ENCODE measurements at regions not wholly inside any gene's neighbourhood (a gene's known extent, or its start where the extent isn't known, plus 50 kb on each side); places are given as distances from the start of the nearest gene placed in this dataset.

DNA sequence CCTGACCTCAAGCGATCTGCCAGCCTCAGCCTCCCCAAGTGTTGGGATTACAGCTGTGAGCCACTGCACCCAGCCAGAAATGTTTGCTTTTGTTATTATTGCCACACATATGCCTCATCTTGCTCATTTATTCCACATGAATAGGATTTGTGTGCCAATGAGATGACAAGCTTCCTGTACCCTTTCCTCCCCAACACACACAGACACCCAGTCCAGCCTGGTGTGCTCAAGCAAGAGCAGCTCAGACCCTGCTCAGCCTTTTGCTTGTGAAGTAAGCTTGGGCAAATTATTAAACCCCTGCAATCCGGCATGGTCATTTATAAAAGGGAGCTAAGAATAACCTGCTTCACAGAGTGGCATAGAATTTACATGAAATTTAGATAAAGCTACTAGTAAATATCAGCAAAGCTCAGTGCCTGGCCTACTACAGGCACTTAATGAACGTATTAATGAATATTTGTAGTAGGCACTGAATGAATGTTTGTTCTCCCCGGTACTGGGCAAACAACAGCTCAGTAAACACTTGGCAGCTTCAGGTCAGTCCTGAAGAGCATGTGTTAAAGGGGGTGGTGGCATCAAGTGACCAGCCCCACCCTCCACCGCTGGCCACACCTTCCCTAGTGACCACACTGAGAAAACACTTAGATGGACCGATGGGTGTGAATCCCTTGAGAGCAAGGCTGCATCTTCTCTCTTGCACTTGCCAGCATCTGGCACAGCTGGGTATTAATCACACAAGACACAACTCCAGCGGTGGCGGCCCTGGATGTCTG lies 280.2 kb downstream of the SRBD1 start:
- TF ChIP-seq, protein P1, sequence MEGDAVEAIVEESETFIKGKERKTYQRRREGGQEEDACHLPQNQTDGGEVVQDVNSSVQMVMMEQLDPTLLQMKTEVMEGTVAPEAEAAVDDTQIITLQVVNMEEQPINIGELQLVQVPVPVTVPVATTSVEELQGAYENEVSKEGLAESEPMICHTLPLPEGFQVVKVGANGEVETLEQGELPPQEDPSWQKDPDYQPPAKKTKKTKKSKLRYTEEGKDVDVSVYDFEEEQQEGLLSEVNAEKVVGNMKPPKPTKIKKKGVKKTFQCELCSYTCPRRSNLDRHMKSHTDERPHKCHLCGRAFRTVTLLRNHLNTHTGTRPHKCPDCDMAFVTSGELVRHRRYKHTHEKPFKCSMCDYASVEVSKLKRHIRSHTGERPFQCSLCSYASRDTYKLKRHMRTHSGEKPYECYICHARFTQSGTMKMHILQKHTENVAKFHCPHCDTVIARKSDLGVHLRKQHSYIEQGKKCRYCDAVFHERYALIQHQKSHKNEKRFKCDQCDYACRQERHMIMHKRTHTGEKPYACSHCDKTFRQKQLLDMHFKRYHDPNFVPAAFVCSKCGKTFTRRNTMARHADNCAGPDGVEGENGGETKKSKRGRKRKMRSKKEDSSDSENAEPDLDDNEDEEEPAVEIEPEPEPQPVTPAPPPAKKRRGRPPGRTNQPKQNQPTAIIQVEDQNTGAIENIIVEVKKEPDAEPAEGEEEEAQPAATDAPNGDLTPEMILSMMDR (IDR thresholded peaks at IDR 0.05), result no peak
- no peak for TF ChIP-seq POLR2A (IDR thresholded peaks at IDR 0.05)
- TF ChIP-seq EP300 (IDR thresholded peaks at IDR 0.05), result no peak
- 51 to 66% methylated on average over 8 of the region's 8 CpGs for WGBS, 2 donors
- Histone ChIP-seq H3K4me1 (no peaks in the 10 kb centered on the region), H3K4me3 (no peak overlapping the region), H3K9me3 (no peaks in the 10 kb centered on the region), H3K27ac (no peak overlapping the region), H3K36me3 (no peaks in the 10 kb centered on the region), H3K27me3 (no peaks in the 10 kb centered on the region)
- no peak for DNase-seq (ENCODE audit: low spot score in 2 of 2)

DNA sequence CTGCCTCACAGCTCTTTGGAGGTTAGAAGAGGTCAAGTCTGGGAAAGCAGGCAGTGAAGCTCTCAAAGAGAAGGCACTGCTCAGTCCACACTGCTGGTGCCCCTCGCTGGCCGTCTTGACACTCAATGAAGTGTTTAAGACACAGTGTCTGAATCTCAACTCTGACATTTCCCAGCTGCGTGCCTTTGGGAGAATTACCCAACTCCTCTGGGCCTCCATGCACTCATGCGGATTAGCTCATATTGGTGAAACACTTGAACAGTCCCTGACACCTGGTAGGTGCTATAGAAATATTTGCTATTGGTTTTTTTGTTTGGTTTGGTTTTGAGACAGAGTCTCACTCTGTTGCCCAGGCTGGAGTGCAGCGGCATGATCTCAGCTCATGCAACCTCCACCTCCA lies 281.0 kb downstream of the SRBD1 start:
- 89 to 95% methylated on average over 5 of the region's 5 CpGs for WGBS, 2 donors
- H3K27me3 ChIP-seq, result no peaks in the 10 kb centered on the region
- H3K9me3 ChIP-seq, result no peaks in the 10 kb centered on the region
- H3K4me1 ChIP-seq, result no peaks in the 10 kb centered on the region
- H3K36me3 ChIP-seq, result no peaks in the 10 kb centered on the region
- TF ChIP-seq, protein P1 (IDR thresholded peaks at IDR 0.05), result no peak
- TF ChIP-seq POLR2A (IDR thresholded peaks at IDR 0.05), result no peak
- TF ChIP-seq EP300 (IDR thresholded peaks at IDR 0.05), result no peak
- H3K4me3 ChIP-seq, result no peak overlapping the region
- no peak overlapping the region for H3K27ac ChIP-seq
- no peak for DNase-seq (ENCODE audit: low spot score in 2 of 2)

DNA sequence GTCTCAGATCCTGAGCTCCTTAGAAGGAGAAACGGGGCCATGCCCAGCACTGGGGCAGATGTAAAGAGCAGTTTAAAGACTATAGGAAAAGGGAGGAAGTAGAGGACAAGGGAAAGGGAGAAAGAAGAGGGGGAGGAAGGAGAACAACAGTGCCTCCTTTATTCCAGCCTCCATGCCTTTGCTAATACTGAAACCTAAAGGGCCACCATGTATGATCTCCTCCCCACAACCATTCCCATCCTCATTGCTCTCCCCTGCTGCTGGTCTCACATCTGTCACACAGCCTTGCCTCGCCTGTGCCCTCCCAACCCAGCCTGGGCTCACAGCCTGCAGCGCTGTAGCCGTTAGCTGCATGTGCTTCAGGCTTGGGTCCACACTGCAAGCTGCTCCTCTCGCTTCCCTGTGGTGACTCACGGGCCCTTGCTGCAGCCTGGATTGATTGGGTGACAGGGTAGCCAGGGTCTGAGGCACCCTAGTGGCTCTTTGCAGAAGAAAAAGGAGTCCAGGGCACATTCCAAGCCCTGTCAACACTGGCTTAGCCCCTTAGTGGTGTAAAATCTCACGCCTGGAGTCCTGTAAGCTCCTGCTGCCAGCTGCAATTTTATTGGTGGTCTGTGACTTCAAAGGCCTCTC lies 281.9 kb downstream of the SRBD1 start:
- TF ChIP-seq, protein P1 (IDR thresholded peaks at IDR 0.05), result no peak
- TF ChIP-seq POLR2A (IDR thresholded peaks at IDR 0.05) (no peak), EP300 (IDR thresholded peaks at IDR 0.05) (no peak)
- no peak for DNase-seq (ENCODE audit: low spot score in 2 of 2)
- Histone ChIP-seq H3K4me3 (no peak overlapping the region), H3K27me3 (no peaks in the 10 kb centered on the region), H3K27ac (no peak overlapping the region), H3K4me1 (no peaks in the 10 kb centered on the region), H3K36me3 (no peaks in the 10 kb centered on the region), H3K9me3 (no peaks in the 10 kb centered on the region)
- WGBS, 2 donors, result 74 to 85% methylated on average over 6 to 7 of the region's 7 CpGs

DNA sequence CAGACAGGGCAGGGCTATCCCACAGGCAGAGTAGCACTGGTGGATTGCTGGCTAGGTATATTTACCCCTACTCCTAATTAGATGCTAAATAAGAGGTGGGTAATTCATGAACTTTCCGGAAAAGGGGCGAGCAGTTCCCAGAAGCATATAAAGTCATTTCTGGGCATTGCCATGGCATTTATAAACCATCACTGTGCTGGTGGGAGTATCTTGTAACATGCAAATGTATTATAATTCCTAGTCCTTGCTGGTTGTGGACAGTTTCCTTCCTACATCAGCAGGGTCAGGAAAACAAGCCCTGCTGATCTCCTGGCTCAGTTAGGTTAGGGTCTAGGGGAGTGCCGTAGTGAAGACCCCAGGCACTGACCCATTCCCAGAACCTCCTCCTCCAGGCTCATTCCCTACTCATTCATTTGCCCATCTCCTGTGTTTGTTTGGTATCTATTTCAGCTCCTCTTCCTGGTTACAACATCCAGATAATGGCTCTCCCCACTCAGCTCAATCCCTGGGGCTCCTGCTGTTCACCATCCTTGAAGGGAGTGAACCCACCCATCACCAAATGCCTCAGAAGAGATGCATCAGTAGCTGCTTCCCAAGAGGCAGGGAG lies 282.7 kb downstream of the SRBD1 start:
- Histone ChIP-seq H3K27me3 (no peaks in the 10 kb centered on the region), H3K36me3 (no peaks in the 10 kb centered on the region), H3K9me3 (peaks cover 0 to 8% (median 0%) of the 10 kb centered on the region in 4 donors), H3K4me1 (no peaks in the 10 kb centered on the region), H3K4me3 (no peak overlapping the region), H3K27ac (no peak overlapping the region)
- TF ChIP-seq, protein P1 (IDR thresholded peaks at IDR 0.05), result no peak
- TF ChIP-seq POLR2A (IDR thresholded peaks at IDR 0.05), result no peak
- no peak for TF ChIP-seq EP300 (IDR thresholded peaks at IDR 0.05)
- WGBS, 2 donors, result 67 to 84% methylated on average over 3 of the region's 3 CpGs
- DNase-seq (ENCODE audit: low spot score in 2 of 2), result no peak

DNA sequence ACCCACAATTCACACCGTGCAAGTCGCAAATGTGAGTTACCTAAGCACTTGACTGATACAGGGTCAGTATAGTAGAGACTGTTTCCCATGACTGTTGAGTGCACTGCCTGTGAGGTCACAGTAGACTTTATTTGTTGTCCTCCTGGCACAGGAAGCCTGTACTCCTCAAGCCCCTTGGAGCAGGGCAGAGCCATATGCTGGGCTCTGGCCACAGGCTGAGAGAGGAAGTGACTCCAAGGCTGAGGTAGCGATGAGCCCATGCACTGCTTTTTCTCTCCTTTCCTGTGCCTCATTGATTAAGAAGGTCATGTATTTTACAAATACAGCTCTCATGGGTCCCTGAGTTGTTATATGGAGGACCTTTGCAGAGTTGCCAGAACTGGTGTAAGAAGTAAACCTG lies 287.7 kb downstream of the SRBD1 start:
- no peak overlapping the region for H3K4me3 ChIP-seq
- H3K27me3 ChIP-seq, result no peaks in the 10 kb centered on the region
- H3K9me3 ChIP-seq, result peaks cover 0 to 9% (median 0%) of the 10 kb centered on the region in 4 donors
- 87 to 89% methylated on average over 3 of the region's 3 CpGs for WGBS, 2 donors
- H3K36me3 ChIP-seq, result no peaks in the 10 kb centered on the region
- no peak for DNase-seq (ENCODE audit: low spot score in 2 of 2)
- no peak for TF ChIP-seq POLR2A (IDR thresholded peaks at IDR 0.05)
- no peak overlapping the region for H3K27ac ChIP-seq
- H3K4me1 ChIP-seq, result no peaks in the 10 kb centered on the region

All from tibial nerve (tissue), 4 donors.